Astrocyte (in vitro differentiated cells and primary cell): ENCODE measurements at regions not wholly inside any gene's neighbourhood (a gene's known extent, or its start where the extent isn't known, plus 50 kb on each side); places are given as distances from the start of the nearest gene placed in this dataset.

Experiments used
- DNase-seq: peaks from one replicate; pipeline ENCODE4 v3.0.0-alpha.2; 2010; ENCODE audit warnings: low read depth
- FAIRE-seq: peaks from 2 replicates; lab custom pipeline; 2011; peaks lifted over from hg19 to GRCh38; lab: Jason Lieb, UNC
- H2AFZ ChIP-seq: 2 replicates; pipeline ENCODE4 v1.6.0; 2012; ENCODE audit warnings: low read depth, low read length, inconsistent platforms
- H3K27ac ChIP-seq: 2 replicates; pipeline ENCODE4 v1.5.1; 2011; ENCODE audit warnings: low read depth, low read length, inconsistent platforms
- H3K27me3 ChIP-seq: 2 replicates; pipeline ENCODE4 v1.6.0; 2011; ENCODE audit warnings: low read length, inconsistent platforms; ENCODE audit not compliant: insufficient read depth
- H3K36me3 ChIP-seq: 2 replicates; pipeline ENCODE4 v1.5.1; 2011; ENCODE audit warnings: low read length, inconsistent platforms; ENCODE audit not compliant: insufficient read depth
- H3K4me1 ChIP-seq: 2 replicates; pipeline ENCODE4 v1.5.1; 2011; ENCODE audit warnings: low read length, inconsistent platforms; ENCODE audit not compliant: insufficient read depth
- H3K4me2 ChIP-seq: 2 replicates; pipeline ENCODE4 v1.6.0; 2012; ENCODE audit warnings: low read length, inconsistent platforms
- H3K4me3 ChIP-seq: 2 replicates; pipeline ENCODE4 v1.5.1; 2011; ENCODE audit warnings: low read depth, mild to moderate bottlenecking, low read length, inconsistent platforms; ENCODE audit not compliant: insufficient read depth
- H3K79me2 ChIP-seq: 2 replicates; pipeline ENCODE4 v1.6.0; 2012; ENCODE audit warnings: mild to moderate bottlenecking, low read length, inconsistent platforms; ENCODE audit not compliant: insufficient read depth
- H3K9ac ChIP-seq: 2 replicates; pipeline ENCODE4 v1.6.0; 2012; ENCODE audit warnings: mild to moderate bottlenecking, low read length, inconsistent platforms
- H3K9me3 ChIP-seq: 2 replicates; pipeline ENCODE4 v1.5.1; 2012; ENCODE audit warnings: low read depth, mild to moderate bottlenecking, low read length, inconsistent platforms; ENCODE audit not compliant: insufficient read depth
- H4K20me1 ChIP-seq: 2 replicates; pipeline ENCODE4 v1.6.0; 2012; ENCODE audit warnings: low read length, inconsistent platforms; ENCODE audit not compliant: insufficient read depth
- H3K27ac Mint-ChIP-seq: one replicate; pipeline ENCODE4 v1.8.0; 2021; ENCODE audit warnings: mild to moderate bottlenecking, mixed read lengths; ENCODE audit not compliant: unreplicated experiment
- H3K27me3 Mint-ChIP-seq: one replicate; pipeline ENCODE4 v1.8.0; 2021; ENCODE audit warnings: low read depth, mixed read lengths; ENCODE audit not compliant: unreplicated experiment
- H3K36me3 Mint-ChIP-seq: one replicate; pipeline ENCODE4 v1.8.0; 2021; ENCODE audit warnings: low read depth, mixed read lengths; ENCODE audit not compliant: unreplicated experiment
- H3K4me1 Mint-ChIP-seq: one replicate; pipeline ENCODE4 v1.8.0; 2021; ENCODE audit warnings: low read depth, mixed read lengths; ENCODE audit not compliant: unreplicated experiment
- H3K4me3 Mint-ChIP-seq: one replicate; pipeline ENCODE4 v1.8.0; 2021; ENCODE audit warnings: mild to moderate bottlenecking, moderate library complexity, mixed read lengths; ENCODE audit not compliant: unreplicated experiment
- H3K9me3 Mint-ChIP-seq: one replicate; pipeline ENCODE4 v1.8.0; 2021; ENCODE audit warnings: mild to moderate bottlenecking, mixed read lengths; ENCODE audit not compliant: unreplicated experiment
- EZH2 ChIP-seq: IDR thresholded peaks from 2 replicates; pipeline ENCODE4 v1.6.1; 2012; ENCODE audit warnings: mild to moderate bottlenecking, low read length, inconsistent platforms; ENCODE audit not compliant: insufficient read depth
- TF ChIP-seq, protein P1 (sequence below): IDR thresholded peaks from 2 replicates; pipeline ENCODE4 v1.5.1; 2011; ENCODE audit warnings: low read depth, mild to moderate bottlenecking, inconsistent platforms, low read length, moderate library complexity; ENCODE audit not compliant: insufficient read depth

DNA sequence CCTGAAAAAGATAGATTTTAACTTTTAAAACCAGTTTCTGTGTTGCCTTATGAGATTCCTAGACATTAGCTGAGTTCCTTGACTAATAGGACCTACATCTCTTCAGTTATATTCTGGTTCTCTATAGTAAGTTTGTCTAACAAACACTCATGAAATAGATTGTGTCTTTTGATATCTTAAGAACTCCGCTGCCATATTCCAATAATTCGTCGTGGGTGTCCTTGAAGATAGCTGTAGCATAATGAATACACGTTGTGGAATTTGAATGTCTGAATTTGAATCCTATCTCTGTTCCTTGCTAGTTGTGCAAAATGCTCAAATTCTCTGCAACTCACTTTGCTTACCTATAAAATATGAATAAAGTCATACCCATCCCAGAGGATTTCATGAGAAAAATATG lies 176.8 kb upstream of the COL3A1 start:
- no peak overlapping the region for H3K9ac ChIP-seq
- Mint-ChIP-seq H3K4me1 (no peaks in the 10 kb centered on the region), H3K27me3 (no peaks in the 10 kb centered on the region), H3K27ac (no peak overlapping the region), H3K9me3 (peaks cover 7% of the 10 kb centered on the region), H3K36me3 (no peaks in the 10 kb centered on the region), H3K4me3 (no peak overlapping the region)
- H3K4me1 ChIP-seq = no peaks in the 10 kb centered on the region
- DNase-seq (no peak), FAIRE-seq (no peak)
- H3K79me2 ChIP-seq = no peaks in the 10 kb centered on the region
- no peak overlapping the region for H2AFZ ChIP-seq
- no peaks in the 10 kb centered on the region for H3K27me3 ChIP-seq
- peaks cover 2% of the 10 kb centered on the region for H3K9me3 ChIP-seq
- H3K4me2 ChIP-seq = no peak overlapping the region
- no peak overlapping the region for H3K4me3 ChIP-seq
- TF ChIP-seq, protein P1, sequence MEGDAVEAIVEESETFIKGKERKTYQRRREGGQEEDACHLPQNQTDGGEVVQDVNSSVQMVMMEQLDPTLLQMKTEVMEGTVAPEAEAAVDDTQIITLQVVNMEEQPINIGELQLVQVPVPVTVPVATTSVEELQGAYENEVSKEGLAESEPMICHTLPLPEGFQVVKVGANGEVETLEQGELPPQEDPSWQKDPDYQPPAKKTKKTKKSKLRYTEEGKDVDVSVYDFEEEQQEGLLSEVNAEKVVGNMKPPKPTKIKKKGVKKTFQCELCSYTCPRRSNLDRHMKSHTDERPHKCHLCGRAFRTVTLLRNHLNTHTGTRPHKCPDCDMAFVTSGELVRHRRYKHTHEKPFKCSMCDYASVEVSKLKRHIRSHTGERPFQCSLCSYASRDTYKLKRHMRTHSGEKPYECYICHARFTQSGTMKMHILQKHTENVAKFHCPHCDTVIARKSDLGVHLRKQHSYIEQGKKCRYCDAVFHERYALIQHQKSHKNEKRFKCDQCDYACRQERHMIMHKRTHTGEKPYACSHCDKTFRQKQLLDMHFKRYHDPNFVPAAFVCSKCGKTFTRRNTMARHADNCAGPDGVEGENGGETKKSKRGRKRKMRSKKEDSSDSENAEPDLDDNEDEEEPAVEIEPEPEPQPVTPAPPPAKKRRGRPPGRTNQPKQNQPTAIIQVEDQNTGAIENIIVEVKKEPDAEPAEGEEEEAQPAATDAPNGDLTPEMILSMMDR = no peak
- TF ChIP-seq EZH2 = no peak
- no peak overlapping the region for H3K27ac ChIP-seq
- no peaks in the 10 kb centered on the region for H3K36me3 ChIP-seq
- no peaks in the 10 kb centered on the region for H4K20me1 ChIP-seq

DNA sequence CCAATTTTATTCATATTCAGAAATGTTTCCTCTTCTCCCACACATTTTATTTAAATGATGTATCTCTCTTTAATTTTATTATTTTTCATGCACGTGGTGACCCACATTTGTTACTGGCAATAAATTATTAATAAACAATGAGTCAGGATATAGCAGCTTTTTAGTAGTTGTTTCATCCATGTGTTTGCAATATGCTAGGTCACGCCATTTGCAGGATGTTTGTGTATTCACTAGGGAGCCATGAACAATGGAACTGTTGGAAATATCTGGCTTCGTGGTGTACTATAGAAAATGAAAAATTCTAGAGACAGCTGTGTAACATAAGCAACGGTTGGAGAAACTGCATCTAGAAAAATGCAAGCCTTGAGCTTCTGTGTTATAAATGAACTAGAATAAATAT lies 176.0 kb upstream of the COL3A1 start:
- Histone ChIP-seq H3K79me2 (no peaks in the 10 kb centered on the region), H3K4me3 (no peak overlapping the region), H2AFZ (no peak overlapping the region), H3K4me1 (no peaks in the 10 kb centered on the region), H3K9ac (no peak overlapping the region), H4K20me1 (no peaks in the 10 kb centered on the region), H3K4me2 (no peak overlapping the region), H3K27ac (no peak overlapping the region), H3K27me3 (no peaks in the 10 kb centered on the region), H3K36me3 (no peaks in the 10 kb centered on the region), H3K9me3 (peaks cover 8% of the 10 kb centered on the region)
- H3K4me3 Mint-ChIP-seq = no peak overlapping the region
- H3K4me1 Mint-ChIP-seq = no peaks in the 10 kb centered on the region
- no peak for FAIRE-seq
- no peak overlapping the region for H3K27ac Mint-ChIP-seq
- no peaks in the 10 kb centered on the region for H3K36me3 Mint-ChIP-seq
- no peak for TF ChIP-seq EZH2
- TF ChIP-seq, protein P1 = no peak
- DNase-seq = no peak
- H3K9me3 Mint-ChIP-seq = peaks cover 14% of the 10 kb centered on the region
- H3K27me3 Mint-ChIP-seq = no peaks in the 10 kb centered on the region

DNA sequence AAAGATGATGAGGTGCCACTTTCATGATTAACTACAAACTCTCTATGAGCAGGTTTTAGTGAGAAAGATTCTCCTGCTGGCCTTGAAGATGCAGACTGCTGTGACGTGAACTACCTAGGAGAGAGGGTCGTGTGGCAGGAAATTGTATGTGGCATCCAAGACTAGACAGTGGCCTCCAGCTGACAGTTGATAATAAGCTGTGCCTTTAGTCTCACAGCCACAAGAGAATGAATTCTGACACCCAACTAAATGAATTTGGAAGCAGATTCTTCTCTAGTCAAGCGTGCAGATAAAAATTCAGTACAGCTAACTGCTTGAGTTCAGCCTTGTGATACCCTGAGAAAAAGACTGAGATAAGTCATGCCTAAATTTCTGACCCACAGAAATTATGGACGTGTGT lies 169.0 kb upstream of the COL3A1 start:
- Histone ChIP-seq H3K4me3 (no peak overlapping the region), H3K4me2 (no peak overlapping the region), H3K4me1 (no peaks in the 10 kb centered on the region), H3K36me3 (no peaks in the 10 kb centered on the region), H3K79me2 (no peaks in the 10 kb centered on the region), H2AFZ (no peak overlapping the region), H4K20me1 (no peaks in the 10 kb centered on the region), H3K9me3 (peaks cover 15% of the 10 kb centered on the region), H3K27ac (no peak overlapping the region), H3K27me3 (no peaks in the 10 kb centered on the region), H3K9ac (no peak overlapping the region)
- H3K27ac Mint-ChIP-seq = no peak overlapping the region
- peaks cover 5% of the 10 kb centered on the region for H3K4me1 Mint-ChIP-seq
- H3K27me3 Mint-ChIP-seq = no peaks in the 10 kb centered on the region
- H3K4me3 Mint-ChIP-seq = no peak overlapping the region
- H3K9me3 Mint-ChIP-seq = peaks cover 18% of the 10 kb centered on the region
- TF ChIP-seq, protein P1 = no peak
- no peak for TF ChIP-seq EZH2
- DNase-seq (peak; percentile 34), FAIRE-seq (no peak)
- H3K36me3 Mint-ChIP-seq = no peaks in the 10 kb centered on the region
